Colonic mucosa (tissue), 4 donors: ENCODE measurements at regions not wholly inside any gene's neighbourhood (a gene's known extent, or its start where the extent isn't known, plus 50 kb on each side); places are given as distances from the start of the nearest gene placed in this dataset.

Experiments used
- DNase-seq: peaks from one replicate; pipeline ENCODE4 v3.0.0-alpha.2; 2020
- H3K27ac ChIP-seq: fragments of 200-600 bp; one replicate; pipeline ENCODE4 v1.8.0; 2021
- H3K27me3 ChIP-seq: fragments of 200-600 bp; one replicate; pipeline ENCODE4 v1.8.0; 2021
- H3K36me3 ChIP-seq: fragments of 200-600 bp; one replicate; pipeline ENCODE4 v1.8.0; 2021
- H3K4me1 ChIP-seq: fragments of 200-600 bp; one replicate; pipeline ENCODE4 v1.8.0; 2021; ENCODE audit warnings: mild to moderate bottlenecking
- H3K4me3 ChIP-seq: fragments of 200-600 bp; one replicate; pipeline ENCODE4 v1.8.0; 2021
- H3K9ac ChIP-seq, 2 donors: one replicate each; pipeline ENCODE4 v1.7.0; 2013; ENCODE audit warnings: control low read depth in 2 of 2, low read depth in 2 of 2, low read length in 2 of 2
- H3K9me3 ChIP-seq: fragments of 200-600 bp; one replicate; pipeline ENCODE4 v1.8.0; 2021
- CTCF ChIP-seq: fragments of 200-600 bp; IDR thresholded peaks from one replicate; pipeline ENCODE4 v1.8.0; 2022; ENCODE audit warnings: antibody characterized with exemption, mild to moderate bottlenecking
- intact Hi-C: fragments of 100-400 bp; cut with DNase I; formaldehyde crosslinking; loops from one replicate; pipeline ENCODE4 v1.14.1; 2022
- donor health status: healthy.
- donor health status: DM: no; HTN: no; CAD: no.
- donor health status: DM: no; HTN: no; CAD: no.

GRCh38 chr10:111142092-111142768 is 65.4 kb downstream of the ADRA2A start:
- no peak overlapping the region for H3K27ac ChIP-seq
- no peak overlapping the region for H3K9ac ChIP-seq
- H3K4me1 ChIP-seq = no peaks in the 10 kb centered on the region
- H3K9me3 ChIP-seq = no peaks in the 10 kb centered on the region
- H3K36me3 ChIP-seq = no peaks in the 10 kb centered on the region
- no peaks in the 10 kb centered on the region for H3K27me3 ChIP-seq
- DNase-seq = no peak
- intact Hi-C loops = no loop called here
- H3K4me3 ChIP-seq = no peak overlapping the region
- TF ChIP-seq CTCF = no peak

GRCh38 chr10:111146025-111146640 is 69.3 kb downstream of the ADRA2A start:
- Histone ChIP-seq H3K27me3 (no peaks in the 10 kb centered on the region), H3K9me3 (no peaks in the 10 kb centered on the region), H3K36me3 (no peaks in the 10 kb centered on the region), H3K4me1 (no peaks in the 10 kb centered on the region), H3K27ac (no peak overlapping the region), H3K4me3 (no peak overlapping the region), H3K9ac (no peak overlapping the region)
- intact Hi-C loops = no loop called here
- no peak for TF ChIP-seq CTCF
- DNase-seq = no peak

GRCh38 chr10:111148025-111148424 is 71.2 kb downstream of the ADRA2A start:
- no peak overlapping the region for H3K27ac ChIP-seq
- H3K27me3 ChIP-seq = no peaks in the 10 kb centered on the region
- no peak overlapping the region for H3K9ac ChIP-seq
- H3K36me3 ChIP-seq = no peaks in the 10 kb centered on the region
- TF ChIP-seq CTCF = no peak
- intact Hi-C loops = no loop called here
- H3K4me1 ChIP-seq = no peaks in the 10 kb centered on the region
- no peaks in the 10 kb centered on the region for H3K9me3 ChIP-seq
- H3K4me3 ChIP-seq = no peak overlapping the region
- DNase-seq = no peak

- intact Hi-C loops = no loop called here
- Histone ChIP-seq H3K9me3 (no peaks in the 10 kb centered on the region), H3K4me1 (no peaks in the 10 kb centered on the region), H3K9ac (no peak overlapping the region), H3K27me3 (no peaks in the 10 kb centered on the region), H3K4me3 (no peak overlapping the region), H3K27ac (no peak overlapping the region), H3K36me3 (no peaks in the 10 kb centered on the region)
- TF ChIP-seq CTCF = no peak
- DNase-seq = no peak
These were observed 71.6 kb downstream of the ADRA2A start for GRCh38 chr10:111148440-111148839.

- Histone ChIP-seq H3K9me3 (no peaks in the 10 kb centered on the region), H3K9ac (no peak overlapping the region), H3K4me3 (no peak overlapping the region), H3K36me3 (no peaks in the 10 kb centered on the region), H3K27me3 (no peaks in the 10 kb centered on the region), H3K4me1 (no peaks in the 10 kb centered on the region), H3K27ac (no peak overlapping the region)
- no peak for TF ChIP-seq CTCF
- no peak for DNase-seq
- intact Hi-C loops = no loop called here
These were observed 73.9 kb downstream of the ADRA2A start for GRCh38 chr10:111150691-111151090.
